ENCODE measurements at regions not wholly inside any gene's neighbourhood (a gene's known extent, or its start where the extent isn't known, plus 50 kb on each side); places are given as distances from the start of the nearest gene placed in this dataset.

- TF ChIP-seq CTCF (IDR thresholded peaks at IDR 0.05) (no peak), POLR2A (IDR thresholded peaks at IDR 0.05) (no peak), POLR2AphosphoS5 (IDR thresholded peaks at IDR 0.05) (no peak), EP300 (IDR thresholded peaks at IDR 0.05) (no peak)
Observed at GRCh38 chr6:140718021-140718420, 1343.6 kb upstream of the CITED2 start.
